Aorta (tissue), 5 donors: ENCODE measurements at regions not wholly inside any gene's neighbourhood (a gene's known extent, or its start where the extent isn't known, plus 50 kb on each side); places are given as distances from the start of the nearest gene placed in this dataset.

ENCODE experiments used
- ATAC-seq: fragments of 200-7000 bp; cut with Tn5 transposase; one replicate; pipeline ENCODE4 v1.9.1; 2022; ENCODE audit warnings: moderate library complexity; ENCODE audit not compliant: low FRiP score
- DNase-seq, 2 donors: peaks; one replicate each; pipeline ENCODE4 v3.0.0-alpha.2; 2020
- H3K27ac ChIP-seq, 2 donors: one replicate each; pipeline ENCODE4 v1.5.1; 2013; ENCODE audit warnings: low read length in 2 of 2, mild to moderate bottlenecking in 2 of 2, moderate library complexity in 2 of 2, control low read depth in 1 of 2, inconsistent platforms in 1 of 2, low read depth in 1 of 2
- H3K27me3 ChIP-seq, 2 donors: one replicate each; pipeline ENCODE4 v1.6.1; 2013; ENCODE audit warnings: control low read depth in 1 of 2, low read length in 1 of 2, mild to moderate bottlenecking in 1 of 2, moderate library complexity in 1 of 2; ENCODE audit not compliant: insufficient read depth in 2 of 2, control insufficient read depth in 1 of 2
- H3K36me3 ChIP-seq, 2 donors: one replicate each; pipeline ENCODE4 v1.6.1; 2013; ENCODE audit warnings: control low read depth in 1 of 2, low read length in 1 of 2, mild to moderate bottlenecking in 1 of 2; ENCODE audit not compliant: insufficient read depth in 2 of 2, control insufficient read depth in 1 of 2
- H3K4me1 ChIP-seq, 2 donors: one replicate each; pipeline ENCODE4 v1.6.1; 2013; ENCODE audit warnings: low read length in 2 of 2, control low read depth in 1 of 2, mild to moderate bottlenecking in 1 of 2, moderate library complexity in 1 of 2; ENCODE audit not compliant: insufficient read depth in 2 of 2, control insufficient read depth in 1 of 2
- H3K4me3 ChIP-seq, 2 donors: one replicate each; pipeline ENCODE4 v1.5.1; 2013; ENCODE audit warnings: low read length in 2 of 2, control low read depth in 1 of 2, mild to moderate bottlenecking in 1 of 2
- H3K9me3 ChIP-seq: one replicate; pipeline ENCODE4 v1.6.1; 2013; ENCODE audit warnings: mild to moderate bottlenecking, low read length; ENCODE audit not compliant: control insufficient read depth
- WGBS, 2 donors: extraction: QIAGEN DNeasy Blood & Tissue Kit; methylation state at CpG; one replicate each; pipeline ENCODE4 v1.1.7; 2013; 5-methylcytosine and 5-hydroxymethylcytosine counted together
- intact Hi-C, 2 donors: fragments of 100-400 bp; cut with DNase I; formaldehyde crosslinking; loops; one replicate each; pipeline versions ENCODE4 v1.14.2 to v1.15.0; 2022
- donor health status: healthy with polysubstance abuse.
- donor health status: Bipolar disorder and iron deficiency.
- donor health status: DM: no; HTN: no; CAD: no.
- donor health status: DM: no; HTN: no; CAD: no.
- donor health status: DM: yes; HTN: yes; CAD: no.

DNA sequence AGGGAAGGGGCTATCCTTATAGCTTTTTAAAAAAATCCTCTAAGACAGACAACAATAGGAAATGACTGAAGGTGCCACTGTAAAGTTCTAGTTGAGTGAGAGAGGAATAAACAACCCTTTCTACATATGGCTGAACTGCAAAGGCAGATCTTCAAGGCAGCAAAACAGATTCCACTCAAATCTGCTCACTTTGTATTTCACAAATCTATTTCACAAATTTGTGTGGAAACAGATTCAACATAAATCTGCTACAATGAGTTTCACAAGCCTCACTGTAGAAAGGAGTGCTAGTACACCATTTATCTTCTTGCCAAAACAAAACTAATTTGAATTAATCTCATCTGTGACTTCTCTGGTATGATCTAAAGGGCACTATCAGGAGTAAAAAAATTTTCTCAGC, 451.3 kb downstream of the PLA2G4A start:
- Histone ChIP-seq H3K4me1 (no peaks in the 10 kb centered on the region), H3K27me3 (no peaks in the 10 kb centered on the region), H3K4me3 (no peak overlapping the region), H3K27ac (no peak overlapping the region), H3K36me3 (no peaks in the 10 kb centered on the region), H3K9me3 (no peaks in the 10 kb centered on the region)
- DNase-seq, result no peak
- intact Hi-C loops, result no loop called here
- ATAC-seq, result no peak

DNA sequence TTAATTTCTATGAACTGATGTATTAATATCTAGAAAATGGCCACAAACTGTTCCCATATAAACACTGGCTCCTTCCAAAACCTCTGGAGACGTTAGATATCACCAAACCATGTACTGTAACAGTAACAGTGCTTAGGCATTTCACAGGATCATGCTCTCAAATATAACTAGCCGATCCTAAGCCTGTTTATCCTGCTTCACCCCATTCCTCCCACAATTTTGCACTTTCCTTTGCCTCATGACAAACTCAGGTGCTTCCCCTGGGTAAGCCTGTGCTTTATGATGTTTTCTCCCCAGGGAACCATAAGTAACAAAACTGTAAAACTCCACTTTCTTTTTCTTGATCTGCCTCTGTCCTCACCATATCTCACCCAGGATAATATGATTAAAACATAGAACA, 452.3 kb downstream of the PLA2G4A start:
- no peaks in the 10 kb centered on the region for H3K9me3 ChIP-seq
- H3K4me1 ChIP-seq, result no peaks in the 10 kb centered on the region
- H3K4me3 ChIP-seq, result no peak overlapping the region
- H3K36me3 ChIP-seq, result no peaks in the 10 kb centered on the region
- 5 to 9% methylated on average over 2 of the region's 2 CpGs for WGBS, 2 donors
- no peak for ATAC-seq
- H3K27ac ChIP-seq, result no peak overlapping the region
- intact Hi-C loops, result no loop called here
- no peak for DNase-seq
- H3K27me3 ChIP-seq, result no peaks in the 10 kb centered on the region

DNA sequence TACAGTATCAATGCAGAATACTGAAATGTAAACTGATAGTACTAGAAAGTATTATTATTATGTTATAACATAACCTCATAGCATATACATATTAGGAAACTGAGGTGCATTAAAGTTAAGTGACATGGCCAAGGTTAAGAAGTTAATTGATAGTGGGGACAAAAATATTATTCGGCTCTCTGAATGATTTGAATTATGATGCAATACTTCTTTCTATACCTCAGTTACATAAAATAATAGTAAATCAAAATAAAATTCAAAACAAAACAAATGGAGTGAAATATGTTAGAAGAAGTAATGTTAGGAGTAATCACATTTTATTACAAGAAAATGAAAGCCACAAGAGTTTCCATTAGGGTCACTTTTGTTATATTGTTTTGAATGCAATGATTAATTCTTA, 455.2 kb downstream of the PLA2G4A start:
- Histone ChIP-seq H3K9me3 (no peaks in the 10 kb centered on the region), H3K4me1 (no peaks in the 10 kb centered on the region), H3K36me3 (no peaks in the 10 kb centered on the region), H3K27me3 (no peaks in the 10 kb centered on the region), H3K4me3 (no peak overlapping the region), H3K27ac (no peak overlapping the region)
- ATAC-seq (no peak), DNase-seq (no peak)
- 68 to 73% methylated on average over 1 of the region's 1 CpG for WGBS, 2 donors
- intact Hi-C loops, result no loop called here

DNA sequence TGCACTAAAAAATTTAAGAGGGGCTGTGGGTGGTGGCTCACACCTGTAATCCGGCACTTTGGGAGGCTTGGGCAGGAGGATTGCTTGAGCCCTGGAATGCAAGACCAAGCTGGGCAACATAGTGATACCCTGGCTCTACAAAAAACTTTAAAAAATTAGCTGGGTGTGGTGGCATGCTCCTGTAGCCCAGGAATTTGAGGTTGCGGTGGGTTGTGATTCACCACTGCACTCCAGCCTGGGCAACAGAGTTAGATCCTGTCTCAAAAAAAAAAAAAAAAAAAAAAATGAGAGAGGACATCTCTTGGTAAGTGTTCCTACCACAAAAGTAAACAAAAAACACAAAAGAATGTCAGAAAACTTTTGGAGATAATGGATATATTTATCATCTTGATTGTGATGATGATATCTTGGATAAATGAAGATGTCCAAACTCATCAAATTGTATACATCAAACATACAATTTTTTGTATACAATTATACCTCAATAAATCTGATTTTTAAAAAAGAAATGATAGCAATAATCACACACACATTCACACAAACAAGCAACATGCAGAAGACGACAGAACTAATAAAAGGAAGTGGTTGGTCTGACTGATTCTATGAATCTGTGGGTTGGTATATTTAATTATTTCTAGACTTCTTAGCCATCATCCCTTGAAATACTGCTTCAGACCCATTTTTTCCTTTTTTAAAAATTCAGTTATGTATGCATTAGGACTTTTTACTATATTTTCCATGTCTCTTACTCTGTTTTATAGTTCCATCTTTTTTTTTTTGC, 465.9 kb downstream of the PLA2G4A start:
- 93 to 97% methylated on average over 3 of the region's 3 CpGs for WGBS, 2 donors
- intact Hi-C loops, result no loop called here
- no peak overlapping the region for H3K4me3 ChIP-seq
- H3K27ac ChIP-seq, result no peak overlapping the region
- no peak for DNase-seq
- H3K36me3 ChIP-seq, result no peaks in the 10 kb centered on the region
- no peaks in the 10 kb centered on the region for H3K27me3 ChIP-seq
- no peaks in the 10 kb centered on the region for H3K4me1 ChIP-seq
- no peaks in the 10 kb centered on the region for H3K9me3 ChIP-seq
- ATAC-seq, result no peak

DNA sequence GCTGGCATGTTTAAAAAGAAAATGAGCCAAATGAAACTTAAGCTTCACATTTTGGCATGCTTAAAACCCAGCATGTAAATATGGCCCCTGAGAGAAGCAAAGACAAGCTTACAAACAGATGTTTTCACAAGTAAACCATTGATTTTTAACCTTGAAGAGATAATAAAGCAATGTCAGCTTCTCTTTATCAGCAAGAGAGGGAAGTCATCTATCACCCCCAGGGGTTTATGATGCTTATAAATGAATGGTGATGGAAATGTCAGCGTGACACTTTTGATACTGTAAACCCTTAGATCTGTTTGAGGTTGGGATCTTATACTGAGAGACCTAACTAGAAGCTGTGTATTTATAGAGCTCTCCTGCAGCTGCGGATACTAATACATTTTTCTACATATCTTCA, 471.3 kb downstream of the PLA2G4A start:
- Histone ChIP-seq H3K9me3 (no peaks in the 10 kb centered on the region), H3K4me1 (no peaks in the 10 kb centered on the region), H3K36me3 (no peaks in the 10 kb centered on the region), H3K27me3 (no peaks in the 10 kb centered on the region), H3K27ac (no peak overlapping the region), H3K4me3 (no peak overlapping the region)
- ATAC-seq (no peak), DNase-seq (no peak)
- intact Hi-C loops, result no loop called here
- 38 to 70% methylated on average over 2 of the region's 2 CpGs for WGBS, 2 donors

DNA sequence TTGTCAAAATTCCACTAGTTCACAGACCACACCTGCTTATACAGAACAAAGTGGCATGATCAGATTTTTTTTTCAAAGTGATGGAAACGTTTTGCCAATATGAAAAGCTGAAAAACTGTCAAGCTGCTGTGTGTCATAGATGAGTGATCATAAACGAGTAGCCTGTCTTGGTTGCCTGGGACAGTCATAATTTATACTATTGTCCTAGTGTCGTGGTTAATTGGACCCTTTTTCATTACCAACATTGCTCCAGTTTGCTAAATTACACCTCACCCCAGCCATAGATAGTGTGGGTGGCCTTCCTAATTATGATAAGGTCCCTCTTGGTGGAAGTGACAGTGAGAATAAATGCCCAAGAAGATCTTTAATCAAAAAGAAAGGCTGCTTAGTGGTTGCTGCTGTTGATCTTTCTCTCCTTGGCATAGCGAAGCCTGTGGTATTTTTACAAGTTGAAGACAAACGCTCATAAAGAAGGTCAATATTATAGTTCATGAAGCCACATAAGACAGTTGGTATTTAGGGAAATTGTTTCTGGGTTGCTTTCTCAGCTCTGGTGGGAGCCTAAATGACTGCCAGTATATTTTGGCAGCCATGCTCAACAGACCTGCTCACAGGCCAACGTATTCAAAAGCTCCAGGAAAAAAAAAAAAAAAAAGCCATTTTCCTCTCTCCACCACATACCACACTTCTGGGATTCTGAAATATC, 478.1 kb downstream of the PLA2G4A start:
- no peak for ATAC-seq
- H3K9me3 ChIP-seq, result no peaks in the 10 kb centered on the region
- intact Hi-C loops, result no loop called here
- no peak for DNase-seq
- H3K4me1 ChIP-seq, result peaks cover 0 to 2% of the 10 kb centered on the region in 2 donors
- WGBS, 2 donors, result 18 to 24% methylated on average over 6 of the region's 6 CpGs
- no peak overlapping the region for H3K4me3 ChIP-seq
- no peak overlapping the region for H3K27ac ChIP-seq
- H3K36me3 ChIP-seq, result no peaks in the 10 kb centered on the region
- no peaks in the 10 kb centered on the region for H3K27me3 ChIP-seq

DNA sequence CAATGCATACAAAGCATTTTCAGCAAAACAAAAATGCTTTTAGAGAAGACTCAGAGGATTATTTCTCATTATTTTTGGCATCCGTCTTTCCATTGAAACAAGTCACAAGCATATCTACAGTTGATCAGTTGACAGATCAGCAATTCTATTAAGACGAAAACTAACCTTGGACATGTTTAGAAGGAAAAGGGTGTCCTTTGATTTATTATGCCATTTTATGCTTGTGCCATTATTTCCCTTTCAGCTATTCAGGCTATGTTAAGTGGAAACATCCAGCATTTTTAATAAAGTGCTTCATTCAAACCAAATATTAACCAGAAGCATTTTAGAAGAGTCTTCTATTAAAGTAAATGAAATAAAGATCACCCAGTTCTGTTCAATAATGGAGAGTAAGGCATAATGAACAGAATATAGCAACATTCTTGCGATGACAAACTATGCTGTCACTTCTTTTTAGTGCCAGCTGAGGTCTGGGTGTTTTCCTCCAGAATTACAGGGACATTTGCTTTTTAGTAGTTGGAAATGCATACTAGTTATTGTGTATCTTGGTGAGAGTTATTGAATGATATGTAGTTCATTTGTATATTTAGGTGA, 481.4 kb downstream of the PLA2G4A start:
- Histone ChIP-seq H3K36me3 (no peaks in the 10 kb centered on the region), H3K9me3 (no peaks in the 10 kb centered on the region), H3K27me3 (no peaks in the 10 kb centered on the region), H3K4me1 (peaks cover 0 to 2% of the 10 kb centered on the region in 2 donors), H3K27ac (no peak overlapping the region), H3K4me3 (no peak overlapping the region)
- WGBS, 2 donors, result 34 to 74% methylated on average over 3 of the region's 3 CpGs
- DNase-seq, result no peak
- intact Hi-C loops, result no loop called here
- no peak for ATAC-seq

DNA sequence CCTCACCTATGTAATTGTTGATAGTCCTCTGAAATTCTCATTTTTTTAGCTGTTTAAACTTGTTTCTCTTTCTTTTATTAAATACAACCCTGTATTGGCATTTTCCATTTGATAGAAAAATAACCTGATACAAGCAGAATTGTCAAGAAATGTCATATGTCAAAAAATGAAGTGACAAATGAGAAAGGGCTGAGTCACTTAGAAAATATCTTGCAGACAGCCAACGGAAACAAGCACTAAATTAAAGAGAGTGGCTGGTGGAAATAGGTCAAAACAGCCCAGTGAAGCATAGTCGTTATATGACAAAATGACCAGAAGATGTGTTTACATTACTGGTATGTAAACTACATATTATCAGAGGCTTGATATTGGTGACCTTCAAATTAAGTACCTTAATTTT, 484.4 kb downstream of the PLA2G4A start:
- Histone ChIP-seq H3K9me3 (no peaks in the 10 kb centered on the region), H3K36me3 (no peaks in the 10 kb centered on the region), H3K4me3 (no peak overlapping the region), H3K27ac (no peak overlapping the region), H3K4me1 (no peaks in the 10 kb centered on the region), H3K27me3 (no peaks in the 10 kb centered on the region)
- intact Hi-C loops, result no loop called here
- ATAC-seq, result no peak
- no peak for DNase-seq
- 2 to 4% methylated on average over 2 of the region's 2 CpGs for WGBS, 2 donors

DNA sequence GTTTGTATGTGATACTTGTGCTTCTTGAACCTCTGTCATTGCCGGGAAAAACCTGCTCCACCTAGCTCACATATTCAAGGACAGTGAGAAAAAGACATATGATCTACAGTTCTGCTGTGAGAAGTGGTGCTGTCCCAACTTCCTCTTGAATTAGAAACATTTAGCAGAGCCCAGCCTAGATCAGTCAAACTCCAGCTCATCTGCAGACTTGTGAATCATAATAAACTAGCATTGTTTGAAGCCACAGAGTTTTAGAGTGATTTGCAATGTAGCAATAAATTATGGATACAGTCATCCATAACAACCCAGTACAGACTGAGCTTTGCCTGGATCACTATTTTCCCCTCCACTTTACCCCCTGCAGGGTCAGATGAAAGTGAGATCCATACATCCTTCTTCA, 497.8 kb downstream of the PLA2G4A start:
- Histone ChIP-seq H3K27me3 (no peaks in the 10 kb centered on the region), H3K27ac (no peak overlapping the region), H3K36me3 (no peaks in the 10 kb centered on the region), H3K4me3 (no peak overlapping the region), H3K9me3 (no peaks in the 10 kb centered on the region), H3K4me1 (no peaks in the 10 kb centered on the region)
- intact Hi-C loops, result no loop called here
- ATAC-seq (no peak), DNase-seq (no peak)
- WGBS, 2 donors, result 90 to 94% methylated on average over 1 of the region's 1 CpG
